HG02763 (cell line): ENCODE measurements at regions not wholly inside any gene's neighbourhood (a gene's known extent, or its start where the extent isn't known, plus 50 kb on each side); places are given as distances from the start of the nearest gene placed in this dataset.
"Not testable (repeated sequence)": the region's sequence is repeated elsewhere in the genome, so short reads cannot be mapped to it uniquely, and the experiment has no call there.

Source experiments
- ATAC-seq: cut with Tn5 transposase; IDR thresholded peaks from one replicate; pipeline ENCODE4 v1.9.1; 2021; ENCODE audit warnings: mild to moderate bottlenecking, moderate library complexity; ENCODE audit not compliant: unreplicated experiment

GRCh38 chr5:77910602-77911188 is 134.6 kb upstream of the TBCA start:
- no peak for ATAC-seq

DNA sequence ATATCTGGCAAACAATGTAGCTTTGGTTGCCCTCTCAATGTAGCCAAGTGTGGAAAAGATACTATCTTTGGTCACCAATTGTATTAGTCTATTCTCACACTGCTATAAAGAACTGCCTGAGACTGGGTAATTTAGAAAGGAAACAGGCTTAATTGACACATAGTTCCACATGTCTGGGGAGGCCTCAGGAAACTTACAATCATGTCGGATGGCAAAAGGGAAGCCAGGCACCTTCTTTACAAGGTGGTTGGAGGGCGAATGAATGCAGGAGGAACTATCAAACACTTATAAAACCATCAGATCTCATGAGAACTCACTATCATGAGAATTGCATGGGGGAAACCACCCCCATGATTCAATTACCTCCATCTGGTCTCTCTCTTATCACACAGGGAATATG is 133.1 kb upstream of the TBCA start:
- ATAC-seq, result no peak

DNA sequence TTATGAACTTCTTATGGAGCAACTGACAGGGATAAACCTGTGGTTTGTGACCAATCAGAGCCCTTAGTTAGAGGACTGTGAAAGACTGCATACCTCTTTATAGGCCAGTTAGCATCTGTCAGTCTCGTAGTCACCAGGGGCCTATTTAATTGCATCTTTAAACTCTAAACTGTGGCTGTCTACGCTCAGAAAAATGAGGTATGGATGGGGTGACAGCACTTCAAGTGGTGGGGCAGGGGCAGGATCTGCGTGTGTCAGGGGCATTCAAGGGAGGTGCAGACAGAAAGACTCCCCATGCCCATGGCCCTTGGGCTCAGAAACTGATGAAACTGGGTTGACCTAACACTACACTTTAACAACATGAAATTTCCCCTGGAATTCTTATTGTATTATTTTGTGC is 132.6 kb upstream of the TBCA start:
- ATAC-seq, result no peak

DNA sequence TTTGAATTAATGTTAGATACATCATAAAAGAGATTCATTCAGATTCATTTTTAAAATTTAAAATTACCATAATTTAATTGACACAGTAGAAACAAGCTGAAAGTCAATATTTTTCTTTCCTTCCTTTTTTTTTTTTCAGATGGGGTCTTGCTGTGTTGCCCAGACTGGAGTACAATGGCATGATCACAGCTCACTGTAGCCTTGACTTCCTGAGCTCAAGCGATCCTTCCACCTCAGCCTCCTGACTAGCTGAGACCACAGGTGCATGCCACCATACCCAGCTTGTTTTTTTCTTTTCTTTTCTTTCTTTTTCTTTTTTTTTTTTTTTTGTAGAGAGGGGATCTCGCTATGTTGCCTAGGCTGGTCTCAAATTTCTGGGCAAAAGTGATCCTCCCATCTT is 131.6 kb upstream of the TBCA start:
- ATAC-seq, result no peak

GRCh38 chr5:77906806-77907205 is 130.7 kb upstream of the TBCA start:
- no peak for ATAC-seq

DNA sequence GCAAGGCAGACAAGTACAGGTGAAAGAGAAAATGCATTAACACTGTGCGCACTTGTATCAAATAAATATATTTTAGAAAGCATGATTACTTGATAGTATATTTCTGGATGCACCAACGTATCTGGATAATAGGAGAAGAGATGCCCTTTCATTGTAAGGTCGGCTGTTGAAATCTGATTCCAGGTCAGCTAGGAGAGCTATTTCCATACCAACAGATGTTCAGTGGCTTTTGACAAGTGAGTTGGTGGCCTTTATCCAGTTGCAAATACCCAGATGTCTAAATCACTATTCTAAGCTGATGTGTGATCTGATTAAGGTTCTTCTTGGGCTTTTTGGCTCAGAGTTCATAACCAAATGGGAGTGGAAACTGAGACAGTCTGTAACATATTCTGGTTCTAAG is 128.2 kb upstream of the TBCA start:
- no peak for ATAC-seq

- no peak for ATAC-seq
These were observed 124.6 kb upstream of the TBCA start for GRCh38 chr5:77900691-77901090.

DNA sequence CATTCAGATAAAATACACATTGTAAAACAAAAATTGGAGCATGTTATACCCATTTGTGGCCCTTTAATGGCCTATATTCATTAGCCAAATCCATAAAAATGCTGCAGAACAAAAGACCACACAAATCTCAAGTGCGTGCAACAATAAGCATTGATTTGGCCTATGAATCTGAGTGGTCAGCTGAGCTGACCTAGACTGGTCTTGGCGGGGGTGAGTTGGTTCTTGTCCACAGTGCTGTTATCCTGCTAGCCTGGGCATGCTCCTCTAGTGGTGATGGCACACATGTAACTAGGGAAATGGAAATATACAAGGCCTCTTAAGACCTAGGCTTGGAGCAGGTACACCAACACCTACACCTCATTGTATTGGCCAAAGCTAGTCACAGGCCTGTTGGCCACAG is 122.2 kb upstream of the TBCA start:
- no peak for ATAC-seq

DNA sequence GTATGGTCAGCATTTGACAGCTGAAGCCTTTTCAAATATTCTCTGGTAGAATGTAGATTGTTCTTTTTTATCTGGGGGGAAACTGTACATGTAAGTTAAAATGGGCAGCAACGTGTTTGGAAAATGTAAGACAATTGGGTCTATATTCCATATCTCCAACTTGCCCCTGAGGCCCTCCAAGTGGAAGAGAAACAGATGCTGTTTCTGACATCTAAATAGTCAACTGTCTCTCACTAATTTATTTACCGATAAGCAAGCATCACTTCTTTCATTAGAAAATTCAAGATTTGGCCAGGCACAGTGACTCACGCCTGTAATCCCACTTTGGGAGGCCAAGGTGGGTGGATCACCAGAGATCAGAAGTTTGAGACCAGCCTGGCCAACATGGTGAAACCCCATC is 120.2 kb upstream of the TBCA start:
- no peak for ATAC-seq

DNA sequence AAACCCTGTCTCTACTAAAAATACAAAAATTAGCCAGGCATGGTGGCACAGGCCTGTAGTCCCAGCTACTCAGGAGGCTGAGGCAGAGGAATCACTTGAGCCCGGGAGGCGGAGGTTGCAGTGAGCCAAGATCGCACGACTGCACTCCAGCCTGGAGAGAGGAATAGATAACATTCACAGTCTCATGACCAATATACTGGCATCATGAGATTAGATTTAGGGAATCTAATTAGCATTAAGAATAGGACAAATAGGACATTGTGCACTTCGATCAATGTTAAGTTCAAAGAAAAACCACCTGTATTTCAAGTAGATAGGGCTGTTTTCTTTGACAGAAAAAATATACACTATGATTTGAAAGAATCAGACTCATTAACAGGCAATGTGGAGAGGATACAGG is 118.0 kb upstream of the TBCA start:
- not testable (repeated sequence) for ATAC-seq

GRCh38 chr5:77893225-77893860 is 117.2 kb upstream of the TBCA start:
- no peak for ATAC-seq

DNA sequence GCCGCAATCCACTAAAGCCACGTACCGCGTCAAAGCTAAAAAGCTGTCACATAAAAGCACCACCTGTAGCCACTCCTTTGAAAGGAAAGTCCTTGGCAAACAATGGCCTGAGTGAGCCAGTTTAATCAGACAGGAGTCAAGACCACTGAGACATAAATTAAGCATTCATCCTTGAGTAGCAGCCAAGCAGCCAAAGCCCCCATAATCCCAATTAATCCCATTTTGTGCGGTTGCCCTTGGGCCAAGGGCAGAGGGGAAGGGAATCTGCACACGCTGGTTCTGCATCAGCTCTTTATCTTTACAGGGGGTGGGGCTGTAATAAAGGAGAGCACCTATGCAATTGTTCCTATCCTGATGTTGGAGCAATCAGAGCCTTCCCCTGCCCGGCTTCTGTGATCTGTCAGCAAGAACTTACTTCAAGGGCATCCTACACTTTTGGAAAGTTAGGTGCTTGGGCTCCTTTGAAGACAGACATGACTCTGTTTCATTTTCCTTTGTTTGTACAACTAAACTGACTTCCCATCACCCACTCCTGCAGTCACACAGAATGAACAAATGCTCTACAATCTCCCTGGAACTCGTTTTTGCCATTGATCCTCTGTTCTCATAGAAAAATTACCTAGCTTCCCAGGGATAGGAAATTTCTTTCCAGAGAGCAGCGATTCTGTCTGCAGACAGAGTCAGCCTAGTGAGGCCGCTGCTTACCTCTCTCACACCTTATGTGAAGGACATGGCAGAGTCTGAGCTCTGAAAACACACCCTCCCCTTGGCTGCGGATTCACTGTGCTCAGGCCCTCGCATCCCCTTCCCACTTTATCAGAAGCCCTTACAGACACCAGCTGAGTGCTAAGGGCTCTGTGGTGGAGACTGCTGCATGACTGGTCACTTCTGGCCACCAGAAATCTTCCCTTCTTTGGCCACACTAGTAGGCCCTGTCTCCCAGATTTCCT is 116.2 kb upstream of the TBCA start:
- ATAC-seq, result no peak

DNA sequence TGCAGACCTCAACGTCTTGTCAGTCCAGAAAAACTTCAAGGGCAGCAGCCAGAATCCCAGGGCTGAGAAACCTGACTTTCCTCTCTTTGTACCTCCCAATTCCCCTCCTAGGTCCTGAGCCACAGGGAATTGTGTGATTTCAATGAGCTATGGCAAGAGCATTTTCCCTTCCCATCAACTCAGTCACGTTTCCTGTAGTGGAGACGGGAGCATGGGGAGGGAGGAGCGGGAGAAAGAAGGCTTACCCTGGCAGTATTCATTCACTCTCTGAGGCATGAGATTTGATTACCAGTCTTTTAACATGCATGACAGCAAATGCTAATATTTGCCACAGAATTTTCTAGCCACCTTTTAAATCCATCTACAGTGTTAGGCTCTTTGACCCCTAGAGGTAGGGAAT is 109.4 kb upstream of the TBCA start:
- no peak for ATAC-seq

DNA sequence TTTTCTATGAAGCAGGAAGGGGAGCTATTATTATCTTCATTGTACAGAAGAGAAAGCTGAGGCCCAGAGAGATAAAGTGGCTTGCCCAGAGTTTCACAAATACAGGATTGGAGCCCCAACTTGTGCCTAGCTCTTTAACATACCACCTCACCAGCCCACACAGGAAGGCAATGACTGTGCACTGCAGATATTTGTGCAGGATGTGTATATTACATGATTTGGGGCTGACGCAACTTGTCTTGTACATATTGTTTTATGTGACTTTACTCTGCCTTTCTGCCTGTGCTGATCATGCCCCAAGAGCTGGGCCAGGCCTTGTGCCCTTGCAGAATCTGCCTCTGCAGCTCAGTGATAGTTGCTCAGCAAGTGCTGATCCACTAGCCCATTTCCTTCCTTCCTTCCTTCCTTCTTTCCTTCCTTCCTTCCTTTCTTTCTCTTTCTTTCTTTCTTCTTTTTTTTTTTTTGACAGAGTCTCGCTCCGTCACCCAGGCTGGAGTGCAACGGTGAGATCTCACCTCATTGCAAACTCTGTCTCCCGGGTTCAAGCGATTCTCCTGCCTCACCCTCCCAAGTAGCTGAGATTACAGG is 106.6 kb upstream of the TBCA start:
- no peak for ATAC-seq

DNA sequence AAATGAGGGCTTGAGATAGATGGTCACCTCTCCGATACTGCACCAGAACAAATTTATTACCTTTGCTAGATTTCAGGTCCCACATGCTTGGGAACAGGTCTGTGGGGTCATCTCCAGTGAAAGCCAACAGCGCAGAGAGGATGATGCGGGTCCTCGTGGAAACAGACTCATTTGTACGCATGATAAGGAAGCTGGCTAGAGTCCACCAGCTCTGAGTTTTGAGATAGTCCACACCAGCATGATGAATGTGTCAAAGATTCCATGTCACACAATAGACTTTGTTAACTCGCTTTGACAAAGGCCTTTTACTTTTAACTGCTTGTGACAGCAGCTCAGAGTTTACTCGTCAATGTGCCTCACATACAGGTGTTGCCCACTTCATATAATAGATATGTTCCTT is 105.4 kb upstream of the TBCA start:
- no peak for ATAC-seq

- ATAC-seq, result no peak
These were observed 101.6 kb upstream of the TBCA start for GRCh38 chr5:77877516-77878355.

DNA sequence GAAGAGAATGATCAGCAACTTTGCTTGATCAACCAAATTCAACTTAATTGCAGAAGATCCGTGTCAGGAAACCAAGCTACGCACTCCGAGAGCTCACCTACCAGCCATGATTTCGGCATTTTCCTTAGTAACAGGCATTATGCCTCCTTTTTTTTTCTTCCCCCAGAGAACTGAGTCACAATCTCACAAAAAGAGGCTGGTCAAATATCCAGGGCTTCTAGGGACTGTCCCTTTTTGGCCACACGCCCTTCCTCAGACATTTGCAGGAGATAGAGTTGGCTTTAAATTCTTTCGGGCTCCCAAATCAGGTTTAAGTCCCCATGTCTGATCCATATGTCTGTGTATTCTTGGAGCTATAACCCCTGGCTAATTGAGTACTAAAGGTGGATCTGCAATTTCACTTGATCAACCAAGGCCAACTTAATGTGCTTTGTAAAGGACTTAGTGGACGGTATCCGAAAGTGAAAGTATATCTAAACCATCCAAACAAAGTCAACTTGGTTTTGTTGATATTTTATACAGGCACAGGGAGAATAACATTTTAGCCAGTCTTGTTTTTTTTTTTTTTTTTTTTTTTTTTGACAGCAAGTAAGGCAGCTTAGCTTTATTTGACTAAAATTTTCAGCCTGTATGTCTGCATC is 100.8 kb upstream of the TBCA start:
- ATAC-seq, result no peak

GRCh38 chr5:77876316-77876715 is 100.2 kb upstream of the TBCA start:
- no peak for ATAC-seq

DNA sequence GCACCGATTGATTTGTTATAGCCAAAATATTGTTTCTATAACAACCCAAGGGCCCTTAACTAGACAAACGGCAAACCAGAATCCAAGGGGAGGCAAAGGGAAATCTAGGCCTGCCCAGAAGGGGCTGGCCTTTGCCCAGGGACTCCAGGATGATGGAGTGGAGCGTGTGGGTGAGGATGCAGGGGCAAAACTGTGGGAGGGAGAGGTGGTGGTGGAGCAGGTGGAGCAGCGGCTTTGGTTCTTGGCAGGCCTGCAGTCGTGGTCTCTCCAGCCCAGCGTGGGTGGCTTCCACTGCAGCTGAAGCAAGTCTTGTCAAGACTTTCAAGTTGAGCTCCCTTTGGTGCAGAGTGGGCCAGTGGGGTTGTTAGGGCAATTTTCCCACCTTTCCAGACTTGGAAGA is 98.6 kb upstream of the TBCA start:
- no peak for ATAC-seq

DNA sequence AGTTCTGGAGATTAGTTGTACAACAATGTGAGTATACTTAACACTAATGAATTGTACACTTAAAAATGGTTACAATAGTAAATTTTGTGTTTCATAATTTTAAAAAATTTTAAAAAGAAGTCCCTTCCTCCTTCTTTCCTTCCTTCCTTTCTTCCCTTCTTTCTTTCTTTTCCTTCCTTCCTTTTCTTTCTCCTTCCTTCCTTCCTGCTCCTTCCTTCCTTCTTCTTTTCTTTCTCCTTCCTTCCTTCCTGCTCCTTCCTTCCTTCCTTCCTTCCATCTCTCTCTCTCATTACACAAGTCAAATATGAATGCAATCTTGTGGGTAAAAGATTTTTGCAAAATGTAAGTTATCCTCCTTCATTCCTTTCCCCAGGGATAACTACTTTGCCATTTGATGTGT is 97.1 kb upstream of the TBCA start:
- no peak for ATAC-seq
